Psoas muscle (tissue), 7 donors: ENCODE measurements at regions not wholly inside any gene's neighbourhood (a gene's known extent, or its start where the extent isn't known, plus 50 kb on each side); places are given as distances from the start of the nearest gene placed in this dataset.
A peak's percentile ranks its signal among the peaks of the same experiment; 100 is the strongest.
"Not testable (repeated sequence)": the region's sequence is repeated elsewhere in the genome, so short reads cannot be mapped to it uniquely, and the experiment has no call there.

Experiments
- ATAC-seq, 4 donors: fragments of 200-7000 bp; cut with Tn5 transposase; one replicate each; pipeline ENCODE4 v1.9.1; 2020; ENCODE audit warnings: moderate library complexity in 3 of 4, mild to moderate bottlenecking in 2 of 4
- DNase-seq, 2 donors: peaks; one replicate each; pipeline ENCODE4 v3.0.0-alpha.2; 2020
- H3K27ac ChIP-seq: fragments of 200-600 bp; one replicate; pipeline ENCODE4 v1.8.0; 2022
- H3K27me3 ChIP-seq, 3 donors: fragments of 200-600 bp in 1 of 3; one replicate each; pipeline versions ENCODE4 v1.6.1 to v1.8.0; 2013 to 2022; ENCODE audit warnings: low read length in 2 of 3, mild to moderate bottlenecking in 2 of 3, moderate library complexity in 1 of 3; ENCODE audit not compliant: insufficient read depth in 3 of 3
- H3K36me3 ChIP-seq, 2 donors: fragments of 200-600 bp in 1 of 2; one replicate each; pipeline versions ENCODE4 v1.6.1 to v1.8.0; 2013 to 2022; ENCODE audit warnings: low read depth in 1 of 2, mild to moderate bottlenecking in 1 of 2, moderate library complexity in 1 of 2; ENCODE audit not compliant: insufficient read depth in 1 of 2
- H3K4me1 ChIP-seq: fragments of 200-600 bp; one replicate; pipeline ENCODE4 v1.8.0; 2022
- H3K4me3 ChIP-seq: fragments of 200-600 bp; one replicate; pipeline ENCODE4 v1.8.0; 2022; ENCODE audit warnings: mild to moderate bottlenecking
- H3K9me3 ChIP-seq: fragments of 200-600 bp; one replicate; pipeline ENCODE4 v1.8.0; 2022
- CTCF ChIP-seq: fragments of 200-600 bp; IDR thresholded peaks from one replicate; pipeline ENCODE4 v1.8.0; 2022; ENCODE audit warnings: antibody characterized with exemption
- WGBS, 3 donors: extraction: QIAGEN DNeasy Blood & Tissue Kit; methylation state at CpG; one replicate each; pipeline versions ENCODE4 v1.1.6 to v1.1.7; 2013; 5-methylcytosine and 5-hydroxymethylcytosine counted together
- intact Hi-C, 2 donors: fragments of 100-400 bp; cut with DNase I; formaldehyde crosslinking; loops; one replicate each; pipeline versions ENCODE4 v1.11.0 to v1.14.2; 2022
- donor health status: healthy with polysubstance abuse.
- donor health status: DM: no; HTN: no; CAD: no; lungs with moderate emphysema.
- donor health status: Bipolar disorder and iron deficiency.
- donor health status: healthy.
- donor health status: DM: yes; HTN: yes; CAD: no.
- donor health status: DM: no; HTN: no; CAD: no.
- donor health status: DM: yes; HTN: yes; CAD: no.

GRCh38 chr6:4360920-4361319, 225.5 kb upstream of the ECI2 start:
- peaks cover 11% of the 10 kb centered on the region for H3K4me1 ChIP-seq
- no peaks in the 10 kb centered on the region for H3K36me3 ChIP-seq
- no peak for DNase-seq
- 91 to 94% (median 93%) methylated on average over 6 of the region's 6 CpGs for WGBS, 3 donors
- H3K4me3 ChIP-seq = no peak overlapping the region
- no peak for TF ChIP-seq CTCF
- intact Hi-C loops = no loop called here
- H3K27ac ChIP-seq = no peak overlapping the region
- no peaks in the 10 kb centered on the region for H3K27me3 ChIP-seq
- H3K9me3 ChIP-seq = no peaks in the 10 kb centered on the region
- ATAC-seq = no peak

- H3K4me3 ChIP-seq = peak overlapping the region; percentile 53
- intact Hi-C loops = loop anchor here in 1 of 2 donors (10.0 kb wide), 2 partner anchors 74 to 416 kb away; partner anchors contain the start of gene CDYL
- no peaks in the 10 kb centered on the region for H3K9me3 ChIP-seq
- peak overlapping the region; percentile 99 for H3K27ac ChIP-seq
- H3K36me3 ChIP-seq = no peaks in the 10 kb centered on the region
- no peak for TF ChIP-seq CTCF
- DNase-seq (no peak), ATAC-seq (peak; percentile 2 to 47 (median 14))
- peaks cover 11% of the 10 kb centered on the region for H3K4me1 ChIP-seq
- 40 to 63% (median 41%) methylated on average over 7 of the region's 7 CpGs for WGBS, 3 donors
- no peaks in the 10 kb centered on the region for H3K27me3 ChIP-seq
Observed at GRCh38 chr6:4359108-4359730, 223.8 kb upstream of the ECI2 start.

- ATAC-seq (peak; percentile 96 to 98 (median 96)), DNase-seq (peak; percentile 94 to 97)
- intact Hi-C loops = loop anchor here in 1 of 2 donors (10.0 kb wide), 2 partner anchors 74 to 416 kb away; partner anchors contain the start of gene CDYL
- TF ChIP-seq CTCF = no peak
- Histone ChIP-seq H3K9me3 (no peaks in the 10 kb centered on the region), H3K27me3 (no peaks in the 10 kb centered on the region), H3K4me1 (peaks cover 11% of the 10 kb centered on the region), H3K36me3 (no peaks in the 10 kb centered on the region), H3K27ac (peak overlapping the region; percentile 99), H3K4me3 (peak overlapping the region; percentile 53)
- WGBS, 3 donors = 13 to 21% (median 14%) methylated on average over 13 of the region's 13 CpGs
Observed at GRCh38 chr6:4358414-4359107, 223.2 kb upstream of the ECI2 start.

GRCh38 chr6:4357660-4358152, 222.3 kb upstream of the ECI2 start:
- not testable (repeated sequence) for H3K27ac ChIP-seq, ATAC-seq, DNase-seq, H3K9me3 ChIP-seq, H3K27me3 ChIP-seq, H3K36me3 ChIP-seq, H3K4me3 ChIP-seq
- WGBS, 3 donors = 87 to 95% (median 93%) methylated on average over 3 of the region's 3 CpGs
- H3K4me1 ChIP-seq = peaks cover 11% of the 10 kb centered on the region
- intact Hi-C loops = loop anchor here in 1 of 2 donors (10.0 kb wide), 2 partner anchors 73 to 417 kb away; partner anchors contain the start of gene CDYL
